K562 (cell line): ENCODE measurements at regions not wholly inside any gene's neighbourhood (a gene's known extent, or its start where the extent isn't known, plus 50 kb on each side); places are given as distances from the start of the nearest gene placed in this dataset.
"Not testable (repeated sequence)": the region's sequence is repeated elsewhere in the genome, so short reads cannot be mapped to it uniquely, and the experiment has no call there.

Experiments
- ATAC-seq: fragments of 200-7000 bp; cut with Tn5 transposase; 3 replicates; pipeline ENCODE4 v1.9.1; 2020; ENCODE audit warnings: moderate library complexity
- BruUV-seq: library from RNA; stranded (reverse); fragments of 400-500 nt; replicated peaks from 2 replicates; lab custom pipeline; 2021; lab: Mats Ljungman, UMichigan
- CTCF ChIA-PET: fragments of 300-600 bp; formaldehyde crosslinking; extraction: SDS; loops from one replicate; lab custom pipeline; 2021; ENCODE audit warnings: low intra/inter-chr PET ratio; lab: Yijun Ruan, JAX
- POLR2A ChIA-PET: fragments of 300-600, 350-650 bp; sonication (Branson Sonifier 250); formaldehyde crosslinking; extraction: SDS; loops from one replicate; lab custom pipeline; 2021; ENCODE audit warnings: antibody characterized with exemption, inconsistent platforms; lab: Yijun Ruan, JAX
- DNase-seq, 4 experiments: peaks; one replicate each; pipeline versions ENCODE4 v3.0.0 to v3.0.0-alpha.2; 2011 to 2018; ENCODE audit warnings: low spot score in 3 of 4, mixed read lengths in 3 of 4; ENCODE audit errors: extremely low read depth in 1 of 4
- FAIRE-seq: peaks from 2 replicates; lab custom pipeline; 2011; peaks lifted over from hg19 to GRCh38; lab: Jason Lieb, UNC
- H2AFZ ChIP-seq: 2 replicates; pipeline ENCODE4 v1.6.0; 2011; ENCODE audit warnings: low read depth, low read length, control low read depth, inconsistent platforms
- H3K27ac ChIP-seq: fragments of 200-600 bp; 3 replicates; pipeline ENCODE4 v1.8.0; 2011; ENCODE audit warnings: low read depth, mild to moderate bottlenecking, control low read depth, inconsistent platforms, low read length, moderate library complexity, mixed read lengths; ENCODE audit errors: extremely low read depth
- H3K27me3 ChIP-seq, 2 experiments: fragments of 300-600 bp in 1 of 2; 2 replicates in 1 of 2; 3 replicates in 1 of 2; pipeline versions ENCODE4 v1.6.0 to v1.8.0; 2011; ENCODE audit warnings: inconsistent platforms in 2 of 2, low read length in 2 of 2, mild to moderate bottlenecking in 1 of 2, mixed read lengths in 1 of 2, moderate library complexity in 1 of 2; ENCODE audit not compliant: control insufficient read depth in 2 of 2, insufficient read depth in 2 of 2
- H3K36me3 ChIP-seq: fragments of 300-600 bp; 3 replicates; pipeline ENCODE4 v1.8.0; 2011; ENCODE audit warnings: mild to moderate bottlenecking, low read length, inconsistent platforms; ENCODE audit not compliant: control insufficient read depth, insufficient read depth
- H3K4me1 ChIP-seq, 2 experiments: fragments of 200-600 bp in 1 of 2; replicated peaks in 1 of 2; 2 replicates in 1 of 2; 3 replicates in 1 of 2; pipeline versions ENCODE4 v1.5.1 to v1.8.0; 2011; ENCODE audit warnings: inconsistent platforms in 2 of 2, low read length in 2 of 2, mild to moderate bottlenecking in 1 of 2, mixed read lengths in 1 of 2, moderate library complexity in 1 of 2; ENCODE audit not compliant: control insufficient read depth in 2 of 2, insufficient read depth in 2 of 2
- H3K4me2 ChIP-seq: 2 replicates; pipeline ENCODE4 v1.6.1; 2011; ENCODE audit warnings: low read length, control low read depth, inconsistent platforms, mixed read lengths; ENCODE audit not compliant: insufficient read depth
- H3K4me3 ChIP-seq: fragments of 200-600 bp; sonication (generic), shearing (Covaris generic); 2 replicates; pipeline ENCODE4 v1.5.1; 2016; ENCODE audit warnings: control low read depth, inconsistent platforms
- H3K79me2 ChIP-seq: fragments of 200-600 bp; 3 replicates; pipeline ENCODE4 v1.8.0; 2011; ENCODE audit warnings: low read length, inconsistent platforms; ENCODE audit not compliant: control insufficient read depth, insufficient read depth
- H3K9ac ChIP-seq, 2 experiments: 2 replicates each; pipeline versions ENCODE4 v1.6.0 to v1.6.1; 2011; ENCODE audit warnings: low read depth in 2 of 2, low read length in 2 of 2, control low read depth in 1 of 2, inconsistent platforms in 1 of 2, mild to moderate bottlenecking in 1 of 2, mixed read lengths in 1 of 2; ENCODE audit not compliant: insufficient read depth in 1 of 2
- H3K9me1 ChIP-seq: one replicate; pipeline ENCODE4 v1.6.0; 2011; ENCODE audit warnings: inconsistent platforms, mild to moderate bottlenecking, low read length, moderate library complexity; ENCODE audit not compliant: control insufficient read depth, insufficient read depth
- H3K9me3 ChIP-seq: replicated peaks from 2 replicates; pipeline ENCODE4 v1.5.1; 2011; ENCODE audit warnings: low read depth, low read length, inconsistent platforms; ENCODE audit not compliant: control insufficient read depth, insufficient read depth
- H4K20me1 ChIP-seq: replicated peaks from 2 replicates; pipeline ENCODE4 v1.6.1; 2011; ENCODE audit warnings: low read length, inconsistent platforms, mixed read lengths; ENCODE audit not compliant: control insufficient read depth, insufficient read depth
- ATF4 ChIP-seq: fragments of 450-650 bp; formaldehyde crosslinking; IDR thresholded peaks from 2 replicates; pipeline ENCODE4 v1.4.0; 2022; ENCODE audit warnings: mild to moderate bottlenecking, moderate library complexity
- CHAMP1 ChIP-seq: fragments of 450-650 bp; IDR thresholded peaks from 2 replicates; pipeline ENCODE4 v1.6.1; 2016; ENCODE audit warnings: mild to moderate bottlenecking
- FOXA3 ChIP-seq, 2 experiments: fragments of 450-650 bp in 1 of 2; sonication (generic) in 1 of 2; formaldehyde crosslinking; IDR thresholded peaks in 1 of 2; conservative IDR thresholded peaks in 1 of 2; 2 replicates each; pipeline versions ENCODE4 v1.4.0 to v1.8.0; 2020 to 2022; ENCODE audit warnings: mild to moderate bottlenecking in 2 of 2, missing genetic modification reagents in 1 of 2
- PYGO2 ChIP-seq: fragments of 450-650 bp; IDR thresholded peaks from 2 replicates; pipeline ENCODE4 v1.6.1; 2016; ENCODE audit warnings: mild to moderate bottlenecking, missing genetic modification characterization, moderate library complexity, missing compliant biosample characterization
- RREB1 ChIP-seq: fragments of 250-450 bp; sonication (Bioruptor Pico); IDR thresholded peaks from 2 replicates; pipeline ENCODE4 v1.4.0; 2020
- ZKSCAN1 ChIP-seq: fragments of 150-350 bp; IDR thresholded peaks from 2 replicates; pipeline ENCODE4 v1.6.1; 2016; ENCODE audit warnings: low read depth, low read length
- WGBS: fragments of 100-300 bp; shearing (Covaris generic); methylation state at CpG from one replicate; pipeline ENCODE4 v1.1.6; 2016; ENCODE audit warnings: low coverage, mixed read lengths; ENCODE audit not compliant: insufficient coverage; ENCODE audit errors: missing lambda C conversion rate; 5-methylcytosine and 5-hydroxymethylcytosine counted together
- in situ Hi-C: fragments of 300-500 bp; cut with MboI; formaldehyde crosslinking; loops from 4 replicates; pipeline ENCODE4 v1.15.0; 2018; ENCODE audit warnings: inconsistent platforms, mixed read lengths
- intact Hi-C: fragments of 100-400 bp; cut with micrococcal nuclease; formaldehyde crosslinking; loops from 2 replicates; pipeline ENCODE4 v1.14.2; 2022

- H3K9me3 ChIP-seq, POLR2A ChIA-PET, DNase-seq, H3K27ac ChIP-seq, H3K4me1 ChIP-seq, in situ Hi-C loops, H3K9me1 ChIP-seq, ATAC-seq, H3K36me3 ChIP-seq, H4K20me1 ChIP-seq, FAIRE-seq, H2AFZ ChIP-seq, H3K9ac ChIP-seq, H3K27me3 ChIP-seq, CTCF ChIA-PET, H3K4me2 ChIP-seq, H3K79me2 ChIP-seq, BruUV-seq, H3K4me3 ChIP-seq: not testable (repeated sequence)
- intact Hi-C loops: loop anchor here (10.0 kb wide), 1 partner anchor 799 kb away; no protein-coding TSS in a partner anchor
- WGBS: 38% methylated on average over 21 of the region's 24 CpGs
Measured at GRCh38 chr10:25755874-25756273, 178.2 kb upstream of the MYO3A start.

DNA sequence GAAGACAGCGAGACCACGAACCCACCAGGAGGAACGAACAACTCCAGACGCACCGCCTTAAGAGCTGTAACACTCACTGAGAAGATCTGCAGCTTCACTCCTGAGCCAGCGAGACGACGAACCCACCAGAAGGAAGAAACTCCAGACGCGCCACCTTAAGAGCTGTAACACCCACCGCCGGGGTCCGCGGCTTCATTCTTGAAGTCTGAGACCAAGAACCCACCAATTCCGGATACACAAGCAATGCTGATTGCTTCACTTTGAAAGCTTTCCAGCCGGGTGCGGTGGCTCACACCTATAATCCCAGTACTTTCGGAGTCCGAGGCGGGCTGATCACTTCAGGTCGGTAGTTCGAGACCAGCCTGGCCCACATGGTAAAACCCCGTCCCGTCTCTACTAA lies 177.2 kb upstream of the MYO3A start:
- H3K36me3 ChIP-seq: no peaks in the 10 kb centered on the region
- CTCF ChIA-PET: no interaction called here

More for the DNA sequence above, 177.2 kb upstream of the MYO3A start:
- H3K27ac ChIP-seq: no peak overlapping the region
- H3K4me3 ChIP-seq: no peak overlapping the region
- H3K4me1 ChIP-seq: peaks cover 0 to 4% of the 10 kb centered on the region in 2 experiments; a peak in 3 of 5 replicates
- DNase-seq (no peak), FAIRE-seq (no peak), ATAC-seq (no peak)
- POLR2A ChIA-PET: no interaction called here
- no peak overlapping the region for H3K4me2 ChIP-seq
- TF ChIP-seq CHAMP1 (no peak), PYGO2 (no peak), FOXA3 (CRISPR knock-in tag; conservative IDR thresholded peaks at IDR 0.05 in 1 of 2, IDR thresholded peaks at IDR 0.05 in 1 of 2) (no peak), ZKSCAN1 (no peak), ATF4 (CRISPR knock-in tag) (no peak), RREB1 (CRISPR knock-in tag) (no peak)
- no peak overlapping the region for H3K9ac ChIP-seq
- 31% methylated on average over 24 of the region's 24 CpGs for WGBS
- no peaks in the 10 kb centered on the region for H4K20me1 ChIP-seq
- no peaks in the 10 kb centered on the region for H3K9me3 ChIP-seq
- in situ Hi-C loops: no loop called here
- intact Hi-C loops: loop anchor here (10.0 kb wide), 1 partner anchor 798 kb away; no protein-coding TSS in a partner anchor
- no peaks in the 10 kb centered on the region for H3K79me2 ChIP-seq
- H3K9me1 ChIP-seq: no peaks in the 10 kb centered on the region
- no peaks in the 10 kb centered on the region for H3K27me3 ChIP-seq
- H2AFZ ChIP-seq: no peak overlapping the region
- no TSS peak for BruUV-seq
